GM18505 (cell line): ENCODE measurements at regions not wholly inside any gene's neighbourhood (a gene's known extent, or its start where the extent isn't known, plus 50 kb on each side); places are given as distances from the start of the nearest gene placed in this dataset.
"Not testable (repeated sequence)": the region's sequence is repeated elsewhere in the genome, so short reads cannot be mapped to it uniquely, and the experiment has no call there.

ENCODE experiments used
- ATAC-seq: cut with Tn5 transposase; IDR thresholded peaks from one replicate; pipeline ENCODE4 v1.9.1; 2021; ENCODE audit not compliant: unreplicated experiment
- POLR2A ChIP-seq: IDR thresholded peaks from 4 replicates; pipeline ENCODE4 v1.6.1; 2011; ENCODE audit warnings: borderline replicate concordance; ENCODE audit not compliant: insufficient read depth, insufficient read length; ENCODE audit errors: extremely low read depth

DNA sequence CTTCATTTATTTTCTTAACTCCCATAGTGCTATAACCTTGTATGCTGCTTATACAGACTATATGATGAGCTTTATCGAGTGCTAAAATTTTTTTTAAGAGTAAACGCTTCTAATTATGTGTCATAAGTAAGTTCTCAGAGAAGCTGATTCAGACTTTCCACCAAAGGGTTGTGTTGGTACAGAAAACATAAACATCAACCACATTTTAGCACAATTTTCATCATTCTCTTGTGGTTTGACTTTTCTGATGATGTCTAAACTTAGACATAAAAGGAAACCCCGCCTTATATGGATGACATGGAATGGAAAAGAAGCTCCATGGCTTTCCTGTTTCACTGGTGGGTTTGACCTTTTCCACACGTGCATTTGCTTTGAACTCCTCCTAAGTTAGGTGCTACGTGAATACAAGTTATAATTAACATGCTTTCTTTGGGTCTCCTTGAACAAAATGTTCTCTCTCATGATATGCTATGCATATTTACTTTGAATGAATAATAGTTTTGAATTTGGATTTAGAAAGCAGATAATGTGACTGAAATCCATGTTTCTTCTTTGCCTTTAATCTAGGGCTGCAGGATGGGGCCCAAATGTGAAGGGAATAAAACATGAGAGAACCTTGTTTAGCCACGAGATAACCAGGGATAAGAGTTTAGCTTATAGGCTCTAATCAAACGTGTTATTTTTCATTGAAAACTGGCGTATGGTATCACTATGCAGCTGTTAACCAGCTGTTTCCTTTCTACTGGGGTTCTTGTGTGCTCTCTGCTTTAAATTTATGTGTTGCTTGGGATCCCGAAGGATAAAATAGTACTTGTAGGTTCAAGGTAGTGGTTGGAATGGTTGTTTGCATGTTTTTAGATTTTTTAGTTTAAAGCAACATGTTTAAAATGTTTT lies 127.1 kb upstream of the AHI1 start:
- no peak for TF ChIP-seq POLR2A
- no peak for ATAC-seq

GRCh38 chr6:135626001-135626400 lies 128.5 kb upstream of the AHI1 start:
- ATAC-seq: not testable (repeated sequence)

GRCh38 chr6:135627092-135627715 lies 129.7 kb upstream of the AHI1 start:
- TF ChIP-seq POLR2A: no peak
- ATAC-seq: peak; percentile 71

DNA sequence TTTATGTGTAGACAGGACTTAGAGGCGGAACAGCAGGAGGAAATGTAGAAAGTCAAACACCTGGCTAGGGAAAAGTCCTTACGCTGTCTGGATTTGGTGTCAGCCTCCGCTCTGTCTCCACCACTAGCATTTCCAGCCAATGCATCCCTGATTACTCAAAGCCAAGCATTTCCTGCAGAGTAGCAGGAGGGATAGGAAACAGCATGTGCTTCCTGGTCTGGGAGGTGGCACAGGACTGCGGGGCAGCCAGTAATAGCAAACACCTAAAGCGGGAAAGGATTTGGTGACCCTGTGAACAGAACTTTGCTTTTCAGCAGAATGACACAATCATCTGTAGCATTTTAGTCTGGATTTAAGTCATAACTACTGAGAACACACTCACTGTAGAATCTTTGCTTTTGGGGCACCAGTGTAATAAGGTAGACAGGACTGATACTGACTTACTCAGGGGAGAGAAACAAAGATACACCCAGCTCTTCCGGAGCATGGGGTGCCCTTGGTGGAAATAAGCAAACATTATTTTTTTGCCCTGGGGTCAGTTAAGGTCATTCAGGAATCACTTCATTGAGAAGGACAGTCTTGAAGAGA lies 133.3 kb upstream of the AHI1 start:
- ATAC-seq: no peak
- TF ChIP-seq POLR2A: no peak

- no peak for TF ChIP-seq POLR2A
- ATAC-seq: no peak
Observed at GRCh38 chr6:135631821-135632220, 134.3 kb upstream of the AHI1 start.

DNA sequence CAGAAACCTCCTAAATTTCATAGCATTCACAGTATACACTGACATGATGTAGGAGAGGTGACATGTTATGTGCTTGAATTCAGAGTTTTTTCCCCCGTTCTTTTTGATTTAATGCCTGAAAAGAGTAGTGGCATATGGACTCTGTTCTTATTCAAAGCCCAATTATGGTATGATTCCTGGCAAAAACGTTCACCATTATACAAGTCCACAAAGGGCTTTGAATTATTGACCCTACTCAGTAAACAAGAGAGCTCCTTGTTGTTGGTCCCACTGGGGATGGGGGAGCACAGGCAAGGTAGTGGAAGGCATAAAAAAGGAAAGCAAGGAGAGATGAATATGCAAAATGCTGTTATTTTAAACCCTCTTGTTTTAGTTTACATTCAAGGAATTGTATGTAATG lies 136.0 kb upstream of the AHI1 start:
- ATAC-seq: no peak
- no peak for TF ChIP-seq POLR2A

GRCh38 chr6:135637701-135638100 lies 140.2 kb upstream of the AHI1 start:
- no peak for ATAC-seq
- no peak for TF ChIP-seq POLR2A

GRCh38 chr6:135638108-135638507 lies 140.6 kb upstream of the AHI1 start:
- no peak for TF ChIP-seq POLR2A
- ATAC-seq: no peak

DNA sequence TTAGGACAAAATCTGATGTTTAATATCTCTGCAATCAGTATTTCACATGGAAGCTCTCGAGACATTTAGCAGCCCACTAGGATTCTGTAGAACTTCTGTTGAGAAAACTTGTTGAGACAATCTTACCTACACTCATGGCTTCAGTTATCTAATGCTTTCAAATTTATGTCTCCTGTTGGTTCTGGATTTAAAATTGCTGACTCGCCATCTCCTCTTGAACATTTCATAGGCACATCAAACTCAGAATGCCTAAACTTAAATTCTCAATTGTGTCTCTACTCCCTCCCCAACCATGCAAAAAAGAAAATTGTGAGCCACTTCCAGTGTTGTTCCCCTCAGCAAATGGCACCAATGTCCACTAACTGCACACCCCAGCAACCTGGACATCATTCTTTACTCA lies 142.5 kb upstream of the AHI1 start:
- no peak for TF ChIP-seq POLR2A
- no peak for ATAC-seq

GRCh38 chr6:135640449-135641111 lies 143.0 kb upstream of the AHI1 start:
- ATAC-seq: no peak
- no peak for TF ChIP-seq POLR2A

GRCh38 chr6:135642912-135643311 lies 145.4 kb upstream of the AHI1 start:
- TF ChIP-seq POLR2A: no peak
- ATAC-seq: no peak

- no peak for ATAC-seq
- no peak for TF ChIP-seq POLR2A
Observed at GRCh38 chr6:135644394-135644793, 146.9 kb upstream of the AHI1 start.

DNA sequence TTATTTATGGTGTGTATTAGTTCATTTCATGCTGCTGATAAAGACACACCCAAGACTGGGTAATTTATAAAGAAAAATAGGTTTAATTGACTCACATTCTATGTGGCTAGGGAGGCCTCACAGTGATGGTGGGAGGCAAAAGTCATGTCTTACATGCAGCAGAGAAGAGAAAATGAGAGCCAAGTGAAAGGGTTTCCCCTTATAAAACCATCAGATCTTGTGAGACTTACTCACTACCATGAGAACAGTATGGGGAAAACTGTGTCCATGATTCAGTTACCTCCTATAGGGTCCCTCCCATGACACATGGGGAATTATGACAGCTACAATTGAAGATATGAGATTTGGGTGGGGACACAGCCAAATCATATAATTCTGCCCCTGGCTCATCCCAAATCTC lies 150.0 kb upstream of the AHI1 start:
- no peak for ATAC-seq
- TF ChIP-seq POLR2A: no peak
